Peyer's patch (tissue), 4 donors: ENCODE measurements at regions not wholly inside any gene's neighbourhood (a gene's known extent, or its start where the extent isn't known, plus 50 kb on each side); places are given as distances from the start of the nearest gene placed in this dataset.

Source experiments
- POLR2A ChIP-seq, 2 donors: fragments of 450-650 bp; IDR thresholded peaks; one replicate each; pipeline ENCODE4 v1.5.1; 2017; ENCODE audit warnings: antibody characterized with exemption in 2 of 2, mild to moderate bottlenecking in 2 of 2, moderate library complexity in 2 of 2
- TF ChIP-seq, protein P1 (sequence below), 6 experiments: fragments of 450-650 bp in 4 of 6; fragments of 200-600 bp in 2 of 6; sonication (generic) in 1 of 6; IDR thresholded peaks; one replicate each; pipeline ENCODE4 v1.5.1; 2017 to 2019; ENCODE audit warnings: antibody characterized with exemption in 6 of 6, mild to moderate bottlenecking in 3 of 6, moderate library complexity in 1 of 6

DNA sequence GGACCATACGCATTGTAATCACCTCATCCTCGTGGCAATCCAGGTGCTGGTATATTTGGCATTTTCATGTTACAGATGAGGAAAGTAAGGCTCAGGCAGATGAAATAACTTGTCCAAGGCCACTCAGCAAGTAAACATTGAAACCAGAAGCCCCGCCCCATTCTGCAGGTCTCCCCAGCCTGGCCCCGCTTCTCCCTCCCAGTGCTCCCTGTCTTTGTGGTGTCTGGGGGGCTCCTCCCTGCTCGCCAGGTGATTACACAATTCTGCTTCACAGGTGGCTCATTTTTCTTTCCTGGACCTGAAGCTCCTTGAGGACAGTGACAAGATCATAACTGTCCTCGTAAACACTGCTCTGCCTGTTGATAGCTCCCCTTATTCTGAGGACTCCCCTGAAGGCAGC is 531.5 kb upstream of the B3GAT1 start:
- TF ChIP-seq, protein P1, sequence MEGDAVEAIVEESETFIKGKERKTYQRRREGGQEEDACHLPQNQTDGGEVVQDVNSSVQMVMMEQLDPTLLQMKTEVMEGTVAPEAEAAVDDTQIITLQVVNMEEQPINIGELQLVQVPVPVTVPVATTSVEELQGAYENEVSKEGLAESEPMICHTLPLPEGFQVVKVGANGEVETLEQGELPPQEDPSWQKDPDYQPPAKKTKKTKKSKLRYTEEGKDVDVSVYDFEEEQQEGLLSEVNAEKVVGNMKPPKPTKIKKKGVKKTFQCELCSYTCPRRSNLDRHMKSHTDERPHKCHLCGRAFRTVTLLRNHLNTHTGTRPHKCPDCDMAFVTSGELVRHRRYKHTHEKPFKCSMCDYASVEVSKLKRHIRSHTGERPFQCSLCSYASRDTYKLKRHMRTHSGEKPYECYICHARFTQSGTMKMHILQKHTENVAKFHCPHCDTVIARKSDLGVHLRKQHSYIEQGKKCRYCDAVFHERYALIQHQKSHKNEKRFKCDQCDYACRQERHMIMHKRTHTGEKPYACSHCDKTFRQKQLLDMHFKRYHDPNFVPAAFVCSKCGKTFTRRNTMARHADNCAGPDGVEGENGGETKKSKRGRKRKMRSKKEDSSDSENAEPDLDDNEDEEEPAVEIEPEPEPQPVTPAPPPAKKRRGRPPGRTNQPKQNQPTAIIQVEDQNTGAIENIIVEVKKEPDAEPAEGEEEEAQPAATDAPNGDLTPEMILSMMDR (IDR thresholded peaks at IDR 0.05) = no peak
- TF ChIP-seq POLR2A (IDR thresholded peaks at IDR 0.05) = no peak
